Colonic mucosa (tissue), 4 donors: ENCODE measurements at regions not wholly inside any gene's neighbourhood (a gene's known extent, or its start where the extent isn't known, plus 50 kb on each side); places are given as distances from the start of the nearest gene placed in this dataset.

Experiments used
- DNase-seq: peaks from one replicate; pipeline ENCODE4 v3.0.0-alpha.2; 2020
- H3K27ac ChIP-seq: fragments of 200-600 bp; one replicate; pipeline ENCODE4 v1.8.0; 2021
- H3K27me3 ChIP-seq: fragments of 200-600 bp; one replicate; pipeline ENCODE4 v1.8.0; 2021
- H3K36me3 ChIP-seq: fragments of 200-600 bp; one replicate; pipeline ENCODE4 v1.8.0; 2021
- H3K4me1 ChIP-seq: fragments of 200-600 bp; one replicate; pipeline ENCODE4 v1.8.0; 2021; ENCODE audit warnings: mild to moderate bottlenecking
- H3K4me3 ChIP-seq: fragments of 200-600 bp; one replicate; pipeline ENCODE4 v1.8.0; 2021
- H3K9ac ChIP-seq, 2 donors: one replicate each; pipeline ENCODE4 v1.7.0; 2013; ENCODE audit warnings: control low read depth in 2 of 2, low read depth in 2 of 2, low read length in 2 of 2
- H3K9me3 ChIP-seq: fragments of 200-600 bp; one replicate; pipeline ENCODE4 v1.8.0; 2021
- CTCF ChIP-seq: fragments of 200-600 bp; IDR thresholded peaks from one replicate; pipeline ENCODE4 v1.8.0; 2022; ENCODE audit warnings: antibody characterized with exemption, mild to moderate bottlenecking
- intact Hi-C: fragments of 100-400 bp; cut with DNase I; formaldehyde crosslinking; loops from one replicate; pipeline ENCODE4 v1.14.1; 2022
- donor health status: healthy.
- donor health status: DM: no; HTN: no; CAD: no.
- donor health status: DM: no; HTN: no; CAD: no.

DNA sequence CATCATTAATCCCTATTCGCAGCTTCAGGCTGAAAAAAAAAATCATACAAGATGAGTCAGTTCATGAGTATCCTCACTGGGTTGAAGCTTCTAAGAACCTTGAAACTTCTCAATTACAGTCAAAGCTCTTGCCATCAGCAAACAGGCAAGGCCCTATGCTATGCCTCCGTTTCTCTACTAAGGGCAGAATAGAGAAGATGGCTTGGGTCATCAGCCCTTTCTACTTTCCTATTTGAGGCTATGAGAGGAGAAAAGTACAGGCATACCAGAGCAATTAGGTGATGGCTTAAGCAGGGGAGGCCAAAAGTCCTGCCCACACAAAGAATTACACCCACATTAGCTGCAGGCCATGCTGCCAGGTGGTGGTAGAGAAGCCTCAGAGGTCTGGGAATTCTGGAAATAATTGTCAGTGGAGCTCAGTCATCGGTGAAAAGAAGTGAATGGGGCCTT, 89.0 kb downstream of the MRPL46 start:
- H3K4me3 ChIP-seq = no peak overlapping the region
- intact Hi-C loops = no loop called here
- no peaks in the 10 kb centered on the region for H3K27me3 ChIP-seq
- no peak for TF ChIP-seq CTCF
- H3K4me1 ChIP-seq = no peaks in the 10 kb centered on the region
- no peak overlapping the region for H3K27ac ChIP-seq
- H3K9me3 ChIP-seq = no peaks in the 10 kb centered on the region
- H3K9ac ChIP-seq = no peak overlapping the region
- H3K36me3 ChIP-seq = no peaks in the 10 kb centered on the region
- no peak for DNase-seq

DNA sequence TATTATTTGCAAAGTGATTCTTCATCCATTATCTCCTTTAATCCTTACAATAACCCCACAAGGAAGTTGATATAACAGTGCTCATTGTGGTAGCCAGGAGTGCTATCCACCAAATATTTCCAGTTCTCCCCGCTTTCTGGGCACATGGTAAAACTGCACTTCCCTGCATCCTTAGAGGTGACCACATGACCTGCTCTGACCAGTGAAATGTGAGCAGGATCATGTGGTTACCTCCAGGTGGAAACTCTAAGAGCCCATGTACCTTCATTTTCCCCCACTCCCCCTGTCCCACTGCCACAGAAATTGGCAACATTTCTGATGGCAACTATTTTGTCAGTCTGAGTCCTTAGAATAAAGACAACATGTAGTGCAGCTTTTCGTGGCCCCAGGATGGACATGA, 89.7 kb downstream of the MRPL46 start:
- H3K27me3 ChIP-seq = no peaks in the 10 kb centered on the region
- H3K27ac ChIP-seq = no peak overlapping the region
- H3K36me3 ChIP-seq = no peaks in the 10 kb centered on the region
- H3K4me1 ChIP-seq = no peaks in the 10 kb centered on the region
- intact Hi-C loops = no loop called here
- H3K9ac ChIP-seq = no peak overlapping the region
- DNase-seq = no peak
- no peak overlapping the region for H3K4me3 ChIP-seq
- no peaks in the 10 kb centered on the region for H3K9me3 ChIP-seq
- TF ChIP-seq CTCF = no peak

DNA sequence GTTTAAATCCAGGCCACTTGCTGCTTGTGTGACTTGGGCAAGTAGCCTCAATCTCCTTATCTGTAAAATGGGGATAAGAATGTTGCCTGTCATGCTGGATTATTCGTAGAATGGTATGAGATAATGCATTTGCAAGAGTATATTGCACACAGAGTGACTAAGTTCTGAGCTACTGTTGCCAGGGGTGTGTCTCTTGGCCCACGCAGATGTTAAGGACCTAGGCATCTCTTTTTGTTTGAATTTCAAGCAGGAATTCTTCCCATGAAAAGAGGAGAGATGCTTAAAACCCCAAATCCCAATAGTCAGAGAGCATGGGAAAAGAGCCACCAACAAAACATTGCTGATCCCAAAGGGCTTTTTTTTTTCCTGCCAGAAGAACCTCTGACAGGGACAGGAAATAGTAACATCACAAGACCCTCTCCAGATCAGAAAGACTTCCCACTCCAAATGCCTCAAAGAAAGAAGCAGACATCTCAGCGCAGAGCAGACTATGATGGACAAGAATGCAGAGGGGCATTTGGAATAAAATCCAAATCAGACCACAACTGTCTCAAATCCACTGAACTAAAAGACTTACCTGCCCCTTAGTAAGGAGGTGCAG, 90.5 kb downstream of the MRPL46 start:
- no peak for DNase-seq
- Histone ChIP-seq H3K4me3 (no peak overlapping the region), H3K9ac (no peak overlapping the region), H3K36me3 (no peaks in the 10 kb centered on the region), H3K9me3 (no peaks in the 10 kb centered on the region), H3K4me1 (no peaks in the 10 kb centered on the region), H3K27me3 (no peaks in the 10 kb centered on the region), H3K27ac (no peak overlapping the region)
- TF ChIP-seq CTCF = no peak
- intact Hi-C loops = no loop called here

DNA sequence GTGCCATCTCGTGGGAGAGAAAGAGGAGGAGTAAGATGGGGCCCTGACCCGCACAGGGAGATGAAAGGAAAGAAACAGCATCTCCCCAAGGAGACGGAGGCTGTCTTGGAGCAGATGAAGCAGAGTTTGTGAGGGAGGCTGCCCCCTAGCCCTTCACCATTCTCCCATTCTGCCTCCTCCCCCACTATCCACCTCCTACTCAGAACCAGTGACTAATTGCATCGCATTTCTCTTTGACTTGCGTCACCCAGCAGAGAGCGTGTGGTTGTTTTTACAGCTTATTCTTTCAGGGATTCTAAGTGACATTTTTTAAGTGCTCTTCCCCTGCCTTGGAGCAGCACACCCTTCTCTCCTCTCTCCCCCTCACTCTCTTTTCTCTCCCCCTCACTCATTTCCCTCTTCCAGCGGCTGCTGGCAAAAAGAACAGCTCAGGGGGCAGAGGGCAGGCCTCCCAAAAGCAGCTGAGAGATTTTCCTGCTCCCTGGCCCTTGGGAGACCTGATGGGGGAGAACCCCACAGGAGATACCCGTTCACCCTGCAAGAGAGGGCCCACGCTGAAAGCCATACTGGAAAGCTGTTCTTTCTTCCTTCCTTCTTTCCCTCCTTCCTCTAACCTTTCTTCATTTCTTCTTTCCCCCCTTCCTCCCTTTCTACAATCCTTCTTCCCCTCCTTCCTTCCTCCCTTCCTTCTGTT, 91.8 kb downstream of the MRPL46 start:
- Histone ChIP-seq H3K9ac (no peak overlapping the region), H3K36me3 (no peaks in the 10 kb centered on the region), H3K27me3 (no peaks in the 10 kb centered on the region), H3K4me1 (no peaks in the 10 kb centered on the region), H3K9me3 (no peaks in the 10 kb centered on the region), H3K27ac (no peak overlapping the region), H3K4me3 (no peak overlapping the region)
- DNase-seq = no peak
- no peak for TF ChIP-seq CTCF
- intact Hi-C loops = no loop called here

DNA sequence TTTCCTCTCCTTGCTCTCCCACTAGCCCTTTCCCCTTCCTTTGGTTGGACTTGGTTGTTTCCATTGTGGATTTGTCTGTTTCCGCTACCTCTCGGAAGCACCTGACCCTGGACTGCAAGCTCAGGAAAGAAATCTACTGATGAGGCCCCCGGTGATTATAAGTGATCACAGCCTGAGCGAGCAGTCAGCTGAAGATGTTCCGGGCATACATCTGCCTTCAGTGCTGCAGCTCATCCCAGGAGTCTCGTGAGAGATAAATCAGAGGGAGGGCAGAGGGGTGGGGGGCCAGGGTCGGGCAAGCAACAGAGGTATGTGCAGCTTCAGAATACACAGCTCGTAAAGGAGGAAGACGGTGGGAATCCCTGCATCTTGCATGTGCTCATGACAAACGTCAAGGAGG, 102.1 kb downstream of the MRPL46 start:
- H3K36me3 ChIP-seq = no peaks in the 10 kb centered on the region
- DNase-seq = no peak
- H3K4me3 ChIP-seq = no peak overlapping the region
- no peak overlapping the region for H3K27ac ChIP-seq
- no peaks in the 10 kb centered on the region for H3K27me3 ChIP-seq
- no peaks in the 10 kb centered on the region for H3K9me3 ChIP-seq
- TF ChIP-seq CTCF = no peak
- no peaks in the 10 kb centered on the region for H3K4me1 ChIP-seq
- H3K9ac ChIP-seq = no peak overlapping the region
- intact Hi-C loops = no loop called here
